Type B pancreatic cell (in vitro differentiated cells): ENCODE measurements at regions not wholly inside any gene's neighbourhood (a gene's known extent, or its start where the extent isn't known, plus 50 kb on each side); places are given as distances from the start of the nearest gene placed in this dataset.

Experiments
- DNase-seq: peaks from one replicate; pipeline ENCODE4 v3.0.0; 2021; ENCODE audit warnings: mixed read lengths; ENCODE audit not compliant: unreplicated experiment; ENCODE audit errors: extremely low spot score
- H3K27ac Mint-ChIP-seq: 2 replicates; pipeline ENCODE4 v1.8.0; 2021; ENCODE audit warnings: mild to moderate bottlenecking, mixed read lengths
- H3K27me3 Mint-ChIP-seq: 2 replicates; pipeline ENCODE4 v1.8.0; 2021; ENCODE audit warnings: mixed read lengths
- H3K36me3 Mint-ChIP-seq: 2 replicates; pipeline ENCODE4 v1.8.0; 2021; ENCODE audit warnings: mixed read lengths
- H3K4me1 Mint-ChIP-seq: one replicate; pipeline ENCODE4 v1.8.0; 2021; ENCODE audit warnings: mixed read lengths; ENCODE audit not compliant: unreplicated experiment
- H3K4me3 Mint-ChIP-seq: 2 replicates; pipeline ENCODE4 v1.8.0; 2021; ENCODE audit warnings: mild to moderate bottlenecking, mixed read lengths
- H3K9me3 Mint-ChIP-seq: 2 replicates; pipeline ENCODE4 v1.8.0; 2021; ENCODE audit warnings: mixed read lengths
- TF ChIP-seq, protein P1 (sequence below): fragments of 200-600 bp; sonication (generic); conservative IDR thresholded peaks from 2 replicates; pipeline ENCODE4 v1.5.0; 2021; ENCODE audit warnings: antibody characterized with exemption, mild to moderate bottlenecking

DNA sequence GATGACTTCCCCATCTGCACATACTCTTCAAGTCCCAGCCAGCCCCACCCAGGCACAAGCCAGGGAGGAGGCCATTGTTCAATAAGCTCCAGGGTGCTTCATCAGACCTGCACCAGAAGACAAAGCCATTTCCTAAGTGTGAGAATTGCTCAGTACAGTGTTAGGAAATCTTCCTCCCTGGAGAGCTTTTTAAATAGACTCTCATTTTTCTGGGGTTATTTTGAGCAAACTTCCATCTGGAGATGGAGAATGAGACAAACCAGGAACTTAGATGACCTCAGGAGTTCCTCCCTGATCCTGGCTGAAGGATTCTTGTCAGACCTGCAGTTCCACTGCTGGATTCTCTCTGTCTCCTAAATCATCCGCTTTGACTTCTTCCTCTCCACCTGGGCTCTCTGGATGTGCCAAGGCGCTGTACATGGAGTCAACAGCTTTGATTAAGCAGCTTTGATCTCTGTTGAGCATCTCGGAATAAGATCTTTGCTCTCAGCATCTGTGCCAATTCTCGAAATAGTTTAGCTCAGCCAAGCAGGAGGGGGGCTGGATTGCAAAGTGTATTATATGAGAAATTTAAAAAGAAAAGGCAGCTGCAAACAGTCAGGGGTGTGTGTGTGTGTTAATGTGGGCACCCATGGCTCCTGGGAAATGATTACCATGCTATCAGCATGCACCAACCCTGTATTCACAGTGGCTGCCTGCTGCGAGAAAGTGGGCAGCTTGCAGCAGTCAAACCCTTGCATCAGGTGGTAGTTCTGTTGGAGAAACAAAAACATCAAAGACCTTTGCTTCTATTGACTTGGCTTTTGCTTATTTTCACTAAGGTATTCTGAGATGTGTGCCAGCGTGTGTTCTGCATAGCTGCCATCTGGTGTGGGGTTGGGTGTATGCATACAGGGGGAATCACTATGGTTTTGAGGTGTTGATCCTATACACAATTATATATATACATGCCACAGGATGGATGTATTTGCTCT is 70.2 kb upstream of the NAV2 start:
- Mint-ChIP-seq H3K4me1 (peaks cover 12% of the 10 kb centered on the region), H3K36me3 (no peaks in the 10 kb centered on the region), H3K4me3 (no peak overlapping the region), H3K27me3 (no peaks in the 10 kb centered on the region), H3K9me3 (no peaks in the 10 kb centered on the region), H3K27ac (no peak overlapping the region)
- TF ChIP-seq, protein P1, sequence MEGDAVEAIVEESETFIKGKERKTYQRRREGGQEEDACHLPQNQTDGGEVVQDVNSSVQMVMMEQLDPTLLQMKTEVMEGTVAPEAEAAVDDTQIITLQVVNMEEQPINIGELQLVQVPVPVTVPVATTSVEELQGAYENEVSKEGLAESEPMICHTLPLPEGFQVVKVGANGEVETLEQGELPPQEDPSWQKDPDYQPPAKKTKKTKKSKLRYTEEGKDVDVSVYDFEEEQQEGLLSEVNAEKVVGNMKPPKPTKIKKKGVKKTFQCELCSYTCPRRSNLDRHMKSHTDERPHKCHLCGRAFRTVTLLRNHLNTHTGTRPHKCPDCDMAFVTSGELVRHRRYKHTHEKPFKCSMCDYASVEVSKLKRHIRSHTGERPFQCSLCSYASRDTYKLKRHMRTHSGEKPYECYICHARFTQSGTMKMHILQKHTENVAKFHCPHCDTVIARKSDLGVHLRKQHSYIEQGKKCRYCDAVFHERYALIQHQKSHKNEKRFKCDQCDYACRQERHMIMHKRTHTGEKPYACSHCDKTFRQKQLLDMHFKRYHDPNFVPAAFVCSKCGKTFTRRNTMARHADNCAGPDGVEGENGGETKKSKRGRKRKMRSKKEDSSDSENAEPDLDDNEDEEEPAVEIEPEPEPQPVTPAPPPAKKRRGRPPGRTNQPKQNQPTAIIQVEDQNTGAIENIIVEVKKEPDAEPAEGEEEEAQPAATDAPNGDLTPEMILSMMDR: no peak
- no peak for DNase-seq

DNA sequence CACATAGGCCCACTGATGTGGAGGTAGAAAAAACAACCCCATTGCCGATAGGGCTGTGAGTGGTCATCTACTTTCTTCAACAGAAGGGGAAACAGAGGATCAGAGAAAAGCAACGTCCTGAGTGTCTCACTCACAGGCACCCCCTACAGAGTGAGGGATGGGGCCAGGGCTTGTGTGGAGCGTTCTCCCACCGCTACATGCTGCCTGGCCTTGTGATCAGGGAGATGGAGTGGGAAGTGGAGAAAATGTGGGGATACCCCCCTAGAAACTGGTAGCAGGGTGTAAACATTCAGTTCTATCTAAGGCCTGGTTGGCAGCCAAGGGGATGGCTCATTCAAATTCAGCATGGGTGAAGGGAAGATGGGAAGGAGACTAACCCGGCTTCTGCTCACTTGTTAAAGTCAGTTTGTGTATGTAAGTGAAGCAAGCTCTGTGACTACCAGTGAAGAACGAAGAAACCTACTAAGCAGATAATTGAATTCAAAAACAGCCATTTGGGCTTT is 73.0 kb upstream of the NAV2 start:
- no peak for DNase-seq
- Mint-ChIP-seq H3K27me3 (no peaks in the 10 kb centered on the region), H3K27ac (no peak overlapping the region), H3K36me3 (no peaks in the 10 kb centered on the region), H3K4me1 (peaks cover 7% of the 10 kb centered on the region), H3K9me3 (peaks cover 8% of the 10 kb centered on the region), H3K4me3 (no peak overlapping the region)
- TF ChIP-seq, protein P1: no peak

DNA sequence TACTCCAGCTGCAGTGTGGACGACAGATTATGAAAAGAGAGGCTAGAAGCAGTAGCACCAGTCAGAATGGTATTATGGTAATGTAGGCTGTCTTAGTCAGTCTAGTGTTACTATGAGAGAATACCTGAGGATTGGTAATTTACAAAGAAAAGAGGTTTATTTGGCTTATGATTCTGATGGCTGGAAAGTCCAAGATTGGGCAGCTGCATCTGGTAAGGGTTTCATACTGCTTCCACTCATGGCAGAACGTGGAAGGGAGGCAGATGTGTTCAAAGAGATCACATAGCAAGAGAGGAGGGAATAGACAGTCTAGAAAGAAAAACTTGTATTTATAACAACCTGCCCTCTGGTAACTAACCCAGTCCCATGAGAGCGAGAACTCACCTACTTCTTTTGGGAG is 77.3 kb upstream of the NAV2 start:
- peaks cover 6% of the 10 kb centered on the region for H3K4me1 Mint-ChIP-seq
- TF ChIP-seq, protein P1: no peak
- no peaks in the 10 kb centered on the region for H3K27me3 Mint-ChIP-seq
- peaks cover 8% of the 10 kb centered on the region for H3K9me3 Mint-ChIP-seq
- no peak overlapping the region for H3K27ac Mint-ChIP-seq
- no peak overlapping the region for H3K4me3 Mint-ChIP-seq
- DNase-seq: no peak
- no peaks in the 10 kb centered on the region for H3K36me3 Mint-ChIP-seq

DNA sequence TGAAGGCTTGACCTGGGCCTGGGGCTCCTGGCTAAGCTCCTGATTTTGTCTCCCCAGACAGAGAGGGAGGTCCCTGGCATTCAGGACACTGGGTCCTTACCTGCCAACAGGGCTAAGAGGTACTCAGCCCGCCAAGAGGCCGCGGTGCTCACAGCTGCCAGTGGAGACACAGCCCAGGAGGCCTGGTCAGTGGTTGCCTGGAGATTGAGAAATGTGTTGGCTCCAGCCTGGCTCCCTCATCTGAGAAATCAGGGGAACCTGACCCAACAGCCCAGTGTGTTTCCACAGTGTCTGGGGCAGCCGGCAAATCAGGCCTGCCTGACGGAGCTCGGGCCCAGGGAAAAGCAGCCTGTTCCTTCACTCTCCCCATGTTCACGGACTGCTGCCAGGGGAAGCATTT is 79.4 kb upstream of the NAV2 start:
- Mint-ChIP-seq H3K27ac (no peak overlapping the region), H3K4me1 (peaks cover 6% of the 10 kb centered on the region), H3K27me3 (peaks cover 3% of the 10 kb centered on the region), H3K4me3 (no peak overlapping the region), H3K36me3 (no peaks in the 10 kb centered on the region), H3K9me3 (peaks cover 13% of the 10 kb centered on the region)
- DNase-seq: no peak
- TF ChIP-seq, protein P1: no peak

DNA sequence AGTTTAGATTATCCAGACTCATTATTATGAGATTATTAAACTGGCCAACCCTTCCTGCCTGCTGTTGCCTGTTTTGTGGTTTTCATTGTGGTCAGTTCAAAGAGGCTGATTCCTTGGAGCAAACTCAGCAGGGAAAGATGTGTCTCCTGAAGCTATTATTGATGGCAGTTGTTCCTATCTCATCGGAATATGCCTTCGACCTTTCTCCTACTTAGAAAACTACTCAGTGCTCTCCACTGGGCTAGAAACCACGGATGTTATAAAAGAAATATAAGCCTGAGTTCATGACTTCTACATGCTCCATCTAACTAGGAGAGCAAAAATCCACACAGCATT is 80.2 kb upstream of the NAV2 start:
- H3K36me3 Mint-ChIP-seq: no peaks in the 10 kb centered on the region
- no peak for DNase-seq
- no peak overlapping the region for H3K27ac Mint-ChIP-seq
- peaks cover 3% of the 10 kb centered on the region for H3K27me3 Mint-ChIP-seq
- peaks cover 6% of the 10 kb centered on the region for H3K4me1 Mint-ChIP-seq
- no peak overlapping the region for H3K4me3 Mint-ChIP-seq
- peaks cover 13% of the 10 kb centered on the region for H3K9me3 Mint-ChIP-seq
- TF ChIP-seq, protein P1: no peak
